ENCODE measurements at regions not wholly inside any gene's neighbourhood (a gene's known extent, or its start where the extent isn't known, plus 50 kb on each side); places are given as distances from the start of the nearest gene placed in this dataset.

DNA sequence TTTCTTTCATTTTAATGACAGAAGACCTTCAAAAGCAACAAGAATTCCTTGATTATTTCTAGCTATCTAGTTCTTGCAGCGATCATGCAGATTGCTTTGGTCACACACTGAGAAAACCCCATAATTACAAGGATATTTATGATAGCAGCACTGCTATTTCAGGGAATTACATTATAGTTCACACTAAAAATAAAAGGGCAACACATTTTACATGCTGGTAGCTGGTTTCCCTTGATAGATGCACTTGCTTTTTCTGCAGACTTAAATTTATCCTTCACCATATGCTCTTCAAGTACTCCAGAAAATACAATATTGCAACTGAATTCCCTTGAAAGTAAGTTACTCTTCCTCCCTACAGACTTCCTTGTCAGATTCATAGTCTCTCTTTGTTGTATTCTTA, 751.1 kb downstream of the CCDC85A start:
- no CpG with 5 or more reads among the region's 1 CpG for WGBS, 2 experiments (ENCODE audit: insufficient coverage in 2 of 2)
- Histone ChIP-seq H3K9me3 (ENCODE audit: control insufficient read depth, low read length) (no peaks in the 10 kb centered on the region), H3K4me1 (ENCODE audit: control insufficient read depth, insufficient read depth, low read length, poor library complexity, severe bottlenecking) (no peaks in the 10 kb centered on the region), H3K36me3 (ENCODE audit: control insufficient read depth, insufficient read depth, low read length) (no peaks in the 10 kb centered on the region), H3K27ac (ENCODE audit: low read depth, low read length, severe bottlenecking) (no peak overlapping the region), H3K4me3 (ENCODE audit: extremely low read depth, insufficient read depth, low read length, poor library complexity, severe bottlenecking) (no peak overlapping the region)

DNA sequence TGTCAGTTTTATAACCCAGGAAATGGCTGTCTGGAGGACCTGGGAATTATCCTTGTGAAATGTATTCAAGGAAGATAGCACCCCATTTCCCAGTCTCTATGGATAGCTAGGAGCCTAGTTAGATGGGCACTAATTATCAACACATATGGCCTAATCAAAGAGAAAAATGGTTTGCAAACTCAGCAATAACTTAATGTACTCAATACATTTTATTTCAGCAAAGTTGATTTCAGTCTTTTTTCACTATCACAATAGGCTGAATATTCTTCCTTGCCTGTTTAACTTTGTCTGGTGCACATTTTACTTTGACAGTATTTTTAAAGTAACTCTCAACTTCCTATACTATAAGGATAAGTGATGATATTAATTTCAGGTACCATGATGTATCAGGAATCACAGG, 756.3 kb downstream of the CCDC85A start:
- Histone ChIP-seq H3K36me3 (ENCODE audit: control insufficient read depth, insufficient read depth, low read length) (no peaks in the 10 kb centered on the region), H3K9me3 (ENCODE audit: control insufficient read depth, low read length) (no peaks in the 10 kb centered on the region), H3K4me3 (ENCODE audit: extremely low read depth, insufficient read depth, low read length, poor library complexity, severe bottlenecking) (no peak overlapping the region), H3K27ac (ENCODE audit: low read depth, low read length, severe bottlenecking) (no peak overlapping the region), H3K4me1 (ENCODE audit: control insufficient read depth, insufficient read depth, low read length, poor library complexity, severe bottlenecking) (no peaks in the 10 kb centered on the region)

DNA sequence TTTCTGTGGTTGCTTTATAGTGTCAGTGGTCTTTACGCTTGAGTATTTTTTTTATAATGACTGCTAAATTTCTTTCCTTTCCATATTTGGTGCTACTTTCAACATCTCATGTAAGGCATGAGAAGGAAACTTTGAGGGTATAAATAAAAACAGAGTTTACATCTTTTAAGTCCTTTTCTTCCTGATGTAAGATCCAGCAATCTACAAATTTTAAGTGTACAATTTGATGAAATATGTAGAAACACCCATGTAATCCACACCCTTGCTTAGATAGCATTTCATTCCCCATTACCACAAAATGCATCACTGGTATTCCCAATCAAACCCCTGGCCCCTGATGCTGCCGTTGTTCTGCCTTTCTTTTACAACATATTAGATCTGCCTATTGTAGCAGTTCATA, 769.1 kb downstream of the CCDC85A start:
- no peaks in the 10 kb centered on the region for H3K4me1 ChIP-seq (ENCODE audit: control insufficient read depth, insufficient read depth, low read length, poor library complexity, severe bottlenecking)
- H3K36me3 ChIP-seq (ENCODE audit: control insufficient read depth, insufficient read depth, low read length): no peaks in the 10 kb centered on the region
- no CpG with 5 or more reads among the region's 2 CpGs for WGBS, 2 experiments (ENCODE audit: insufficient coverage in 2 of 2)
- no peak overlapping the region for H3K4me3 ChIP-seq (ENCODE audit: extremely low read depth, insufficient read depth, low read length, poor library complexity, severe bottlenecking)
- H3K9me3 ChIP-seq (ENCODE audit: control insufficient read depth, low read length): peaks cover 6% of the 10 kb centered on the region
- H3K27ac ChIP-seq (ENCODE audit: low read depth, low read length, severe bottlenecking): no peak overlapping the region

DNA sequence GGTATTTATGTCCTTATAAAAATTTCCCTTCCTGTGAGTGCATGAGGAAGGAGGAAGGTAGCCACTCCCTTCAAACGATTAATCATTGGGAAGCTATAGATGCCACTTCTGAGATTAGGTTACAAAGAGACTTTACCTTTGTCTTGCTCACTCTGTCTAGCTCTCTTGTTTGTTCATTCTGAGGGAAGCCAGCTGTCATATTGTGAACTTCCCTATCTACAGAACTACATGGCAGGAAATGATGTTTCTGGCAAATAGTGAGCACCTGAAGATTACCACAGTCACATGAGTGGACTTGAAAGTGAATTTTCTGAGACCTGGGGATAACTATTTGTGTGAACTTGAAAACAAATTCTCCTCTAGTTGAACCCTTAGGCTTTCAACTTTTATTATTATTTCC, 776.8 kb downstream of the CCDC85A start:
- no peaks in the 10 kb centered on the region for H3K36me3 ChIP-seq (ENCODE audit: control insufficient read depth, insufficient read depth, low read length)
- 83% methylated on average over 1 of the region's 1 CpG; no CpG with 5 or more reads in 1 of the 2 experiments for WGBS, 2 experiments (ENCODE audit: insufficient coverage in 2 of 2)
- H3K9me3 ChIP-seq (ENCODE audit: control insufficient read depth, low read length): no peaks in the 10 kb centered on the region
- H3K27ac ChIP-seq (ENCODE audit: low read depth, low read length, severe bottlenecking): no peak overlapping the region
- no peak overlapping the region for H3K4me3 ChIP-seq (ENCODE audit: extremely low read depth, insufficient read depth, low read length, poor library complexity, severe bottlenecking)
- no peaks in the 10 kb centered on the region for H3K4me1 ChIP-seq (ENCODE audit: control insufficient read depth, insufficient read depth, low read length, poor library complexity, severe bottlenecking)

DNA sequence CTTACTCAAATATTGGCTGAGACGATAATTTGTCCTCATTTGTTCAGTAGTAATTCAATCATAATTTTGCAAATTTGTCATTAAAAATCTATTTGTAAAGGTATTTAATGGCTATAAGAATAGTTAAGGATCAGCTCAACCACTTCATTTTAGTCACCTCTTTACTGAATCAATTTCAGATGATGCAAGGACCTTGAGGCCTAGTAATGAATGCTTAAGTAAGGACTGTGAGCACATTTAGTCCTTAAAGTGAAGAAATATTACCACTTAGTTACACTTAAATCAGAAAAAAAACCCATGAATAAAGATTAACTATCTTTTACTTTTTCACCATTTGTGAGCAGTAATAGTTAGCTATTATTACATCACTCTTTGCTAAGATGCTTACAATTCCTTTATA, 778.9 kb downstream of the CCDC85A start:
- no peaks in the 10 kb centered on the region for H3K9me3 ChIP-seq (ENCODE audit: control insufficient read depth, low read length)
- no peak overlapping the region for H3K27ac ChIP-seq (ENCODE audit: low read depth, low read length, severe bottlenecking)
- no CpG with 5 or more reads among the region's 1 CpG for WGBS, 2 experiments (ENCODE audit: insufficient coverage in 2 of 2)
- no peaks in the 10 kb centered on the region for H3K36me3 ChIP-seq (ENCODE audit: control insufficient read depth, insufficient read depth, low read length)
- H3K4me3 ChIP-seq (ENCODE audit: extremely low read depth, insufficient read depth, low read length, poor library complexity, severe bottlenecking): no peak overlapping the region
- H3K4me1 ChIP-seq (ENCODE audit: control insufficient read depth, insufficient read depth, low read length, poor library complexity, severe bottlenecking): no peaks in the 10 kb centered on the region

DNA sequence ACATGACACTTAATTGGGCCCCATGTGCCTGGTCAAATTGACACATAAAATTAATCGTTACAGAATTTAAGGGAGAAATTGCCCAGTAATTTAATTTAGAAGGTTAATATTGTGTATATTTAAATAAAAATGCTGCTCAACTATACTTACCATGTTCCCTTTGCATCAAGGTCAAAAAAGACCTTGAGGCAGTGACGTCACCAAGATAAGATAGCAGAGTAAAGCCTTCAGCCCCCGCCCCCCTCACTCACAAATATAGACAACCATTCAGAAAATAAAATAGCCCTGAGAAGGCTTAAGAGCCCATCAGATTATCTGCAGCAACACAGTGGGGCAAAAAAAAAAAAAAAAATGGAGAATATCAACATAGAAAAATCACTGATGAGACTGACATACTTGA, 785.7 kb downstream of the CCDC85A start:
- Histone ChIP-seq H3K4me1 (ENCODE audit: control insufficient read depth, insufficient read depth, low read length, poor library complexity, severe bottlenecking) (no peaks in the 10 kb centered on the region), H3K4me3 (ENCODE audit: extremely low read depth, insufficient read depth, low read length, poor library complexity, severe bottlenecking) (no peak overlapping the region), H3K36me3 (ENCODE audit: control insufficient read depth, insufficient read depth, low read length) (no peaks in the 10 kb centered on the region), H3K27ac (ENCODE audit: low read depth, low read length, severe bottlenecking) (no peak overlapping the region), H3K9me3 (ENCODE audit: control insufficient read depth, low read length) (no peaks in the 10 kb centered on the region)
- WGBS, 2 experiments (ENCODE audit: insufficient coverage in 2 of 2): 100% methylated on average over 1 of the region's 3 CpGs; no CpG with 5 or more reads in 1 of the 2 experiments

DNA sequence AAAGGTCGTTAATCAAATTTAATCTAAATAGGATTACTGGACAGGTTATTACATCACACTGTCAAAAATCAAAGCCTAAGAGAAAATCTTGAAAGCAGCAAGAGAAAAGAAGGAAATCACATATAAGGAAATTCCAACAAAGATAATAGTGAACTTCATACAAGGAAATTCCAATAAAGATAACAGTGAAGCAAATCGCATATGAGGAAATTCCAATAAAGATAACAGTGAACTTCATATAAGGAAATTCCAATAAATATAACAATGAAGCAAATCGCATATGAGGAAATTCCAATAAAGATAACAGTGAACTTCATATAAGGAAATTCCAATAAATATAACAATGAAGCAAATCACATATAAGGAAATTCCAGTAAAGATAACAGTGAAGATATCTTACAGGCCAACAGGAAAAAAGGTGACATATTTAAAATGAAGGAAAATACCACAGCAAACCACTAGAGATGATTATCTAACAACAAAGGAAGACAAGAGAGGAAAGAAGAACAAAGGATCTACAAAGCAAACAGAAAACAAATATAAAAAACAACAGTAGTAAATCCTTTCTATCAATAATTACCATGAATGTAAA, 787.7 kb downstream of the CCDC85A start:
- WGBS, 2 experiments (ENCODE audit: insufficient coverage in 2 of 2): no CpG with 5 or more reads among the region's 3 CpGs
- H3K4me3 ChIP-seq (ENCODE audit: extremely low read depth, insufficient read depth, low read length, poor library complexity, severe bottlenecking): no peak overlapping the region
- H3K36me3 ChIP-seq (ENCODE audit: control insufficient read depth, insufficient read depth, low read length): no peaks in the 10 kb centered on the region
- H3K9me3 ChIP-seq (ENCODE audit: control insufficient read depth, low read length): no peaks in the 10 kb centered on the region
- H3K27ac ChIP-seq (ENCODE audit: low read depth, low read length, severe bottlenecking): no peak overlapping the region
- no peaks in the 10 kb centered on the region for H3K4me1 ChIP-seq (ENCODE audit: control insufficient read depth, insufficient read depth, low read length, poor library complexity, severe bottlenecking)

DNA sequence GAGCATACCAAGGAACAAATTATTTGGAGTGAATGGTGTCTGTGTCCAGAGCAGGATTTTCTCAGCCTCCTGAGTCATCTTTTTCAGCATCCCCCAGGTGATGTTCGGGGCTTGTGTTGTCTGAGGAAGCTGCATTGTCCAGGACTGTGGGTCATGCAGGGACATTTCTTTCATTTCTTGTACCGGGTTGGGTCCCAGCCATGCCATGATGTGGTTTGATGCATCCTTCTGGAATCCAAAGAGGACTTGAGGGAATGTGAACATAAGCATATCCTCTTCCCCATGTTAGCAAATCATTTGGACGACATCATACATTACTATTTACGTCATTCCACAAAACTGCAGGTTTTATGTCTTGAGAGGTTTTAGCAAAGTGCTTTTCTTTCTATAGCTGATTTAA, 797.8 kb downstream of the CCDC85A start:
- H3K4me3 ChIP-seq (ENCODE audit: extremely low read depth, insufficient read depth, low read length, poor library complexity, severe bottlenecking): no peak overlapping the region
- no peaks in the 10 kb centered on the region for H3K9me3 ChIP-seq (ENCODE audit: control insufficient read depth, low read length)
- H3K36me3 ChIP-seq (ENCODE audit: control insufficient read depth, insufficient read depth, low read length): no peaks in the 10 kb centered on the region
- no peak overlapping the region for H3K27ac ChIP-seq (ENCODE audit: low read depth, low read length, severe bottlenecking)
- no peaks in the 10 kb centered on the region for H3K4me1 ChIP-seq (ENCODE audit: control insufficient read depth, insufficient read depth, low read length, poor library complexity, severe bottlenecking)
- 88 to 100% methylated on average over 1 to 2 of the region's 4 CpGs for WGBS, 2 experiments (ENCODE audit: insufficient coverage in 2 of 2)

DNA sequence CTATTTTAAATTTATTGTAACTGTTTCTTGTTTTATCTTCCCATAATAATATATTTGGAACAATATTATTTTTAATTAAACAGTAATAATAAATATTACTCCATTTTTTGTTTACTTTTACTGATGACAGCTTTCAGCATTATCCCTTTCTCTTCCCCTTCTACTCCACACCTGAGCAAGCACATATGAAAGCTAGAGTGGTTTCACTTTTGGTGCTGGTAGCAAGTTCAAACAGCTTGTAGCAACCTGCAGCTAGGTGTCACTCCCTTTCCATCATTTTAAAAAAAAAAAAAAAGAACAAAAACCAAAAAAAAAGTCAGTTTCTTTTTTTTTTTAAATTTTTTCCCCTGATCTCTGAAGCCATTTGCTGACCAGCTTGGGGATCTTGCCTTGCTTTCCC, 801.8 kb downstream of the CCDC85A start:
- H3K27ac ChIP-seq (ENCODE audit: low read depth, low read length, severe bottlenecking): no peak overlapping the region
- H3K4me1 ChIP-seq (ENCODE audit: control insufficient read depth, insufficient read depth, low read length, poor library complexity, severe bottlenecking): no peaks in the 10 kb centered on the region
- no peaks in the 10 kb centered on the region for H3K9me3 ChIP-seq (ENCODE audit: control insufficient read depth, low read length)
- no peak overlapping the region for H3K4me3 ChIP-seq (ENCODE audit: extremely low read depth, insufficient read depth, low read length, poor library complexity, severe bottlenecking)
- no peaks in the 10 kb centered on the region for H3K36me3 ChIP-seq (ENCODE audit: control insufficient read depth, insufficient read depth, low read length)

DNA sequence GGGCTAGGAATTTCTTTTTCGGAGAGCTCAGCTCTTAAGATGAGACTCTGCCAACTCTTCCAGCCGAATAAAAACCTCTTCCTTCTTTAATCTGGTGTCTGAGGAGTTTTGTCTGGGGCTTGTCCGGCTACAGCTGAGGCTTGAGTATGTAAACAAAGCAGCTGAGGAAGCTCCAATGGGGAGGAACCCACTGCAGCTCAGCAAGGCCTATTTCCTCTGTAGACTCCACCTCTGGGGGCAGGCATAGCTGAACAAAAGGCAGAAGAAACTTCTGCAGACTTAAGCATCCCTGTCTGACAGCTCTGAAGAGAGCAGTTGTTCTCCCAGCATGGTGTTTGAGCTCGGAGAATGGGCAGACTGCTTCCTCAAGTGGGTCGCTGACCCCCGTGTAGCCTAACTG, 838.7 kb downstream of the CCDC85A start:
- Histone ChIP-seq H3K4me1 (ENCODE audit: control insufficient read depth, insufficient read depth, low read length, poor library complexity, severe bottlenecking) (no peaks in the 10 kb centered on the region), H3K9me3 (ENCODE audit: control insufficient read depth, low read length) (no peaks in the 10 kb centered on the region), H3K27ac (ENCODE audit: low read depth, low read length, severe bottlenecking) (no peak overlapping the region), H3K4me3 (ENCODE audit: extremely low read depth, insufficient read depth, low read length, poor library complexity, severe bottlenecking) (no peak overlapping the region), H3K36me3 (ENCODE audit: control insufficient read depth, insufficient read depth, low read length) (no peaks in the 10 kb centered on the region)
- 83 to 84% methylated on average over 3 to 4 of the region's 6 CpGs for WGBS, 2 experiments (ENCODE audit: insufficient coverage in 2 of 2)

DNA sequence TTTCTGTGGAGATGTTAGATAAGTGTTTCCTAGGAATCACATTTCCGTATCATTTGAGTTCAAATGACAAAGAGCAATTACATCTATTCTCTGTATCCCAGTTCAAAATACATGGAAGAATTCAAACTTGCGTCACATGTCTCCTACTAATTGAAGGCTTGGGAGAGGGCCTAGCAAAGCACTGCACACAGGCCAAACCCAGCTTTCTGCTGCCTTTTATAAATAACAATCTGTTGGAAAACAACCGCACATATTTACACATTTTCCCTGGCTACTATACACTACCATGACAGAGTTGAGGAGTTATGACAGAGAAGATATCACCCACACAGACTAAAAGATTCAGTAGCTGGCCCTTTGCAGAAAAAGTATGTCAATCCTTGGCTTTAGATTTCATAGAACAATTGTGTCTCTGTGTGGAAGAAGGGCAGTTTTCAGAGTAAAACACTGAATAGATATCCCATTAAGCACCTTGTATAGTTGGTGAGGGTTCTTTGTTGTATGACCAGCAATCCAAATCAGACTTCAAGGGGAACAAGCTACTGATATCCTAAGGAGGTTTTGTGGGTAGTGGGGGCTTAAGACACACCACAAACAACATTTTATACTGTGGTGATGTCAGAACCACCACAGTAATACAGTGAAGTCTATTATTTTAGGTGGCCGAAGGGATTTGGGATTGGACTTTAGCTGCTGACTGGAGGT, 861.3 kb downstream of the CCDC85A start:
- WGBS, 2 experiments (ENCODE audit: insufficient coverage in 2 of 2): 86% methylated on average over 2 of the region's 4 CpGs; no CpG with 5 or more reads in 1 of the 2 experiments

More for the DNA sequence above, 861.3 kb downstream of the CCDC85A start:
- H3K9me3 ChIP-seq (ENCODE audit: control insufficient read depth, low read length): no peaks in the 10 kb centered on the region
- no peaks in the 10 kb centered on the region for H3K36me3 ChIP-seq (ENCODE audit: control insufficient read depth, insufficient read depth, low read length)
- no peaks in the 10 kb centered on the region for H3K4me1 ChIP-seq (ENCODE audit: control insufficient read depth, insufficient read depth, low read length, poor library complexity, severe bottlenecking)
- H3K4me3 ChIP-seq (ENCODE audit: extremely low read depth, insufficient read depth, low read length, poor library complexity, severe bottlenecking): no peak overlapping the region
- H3K27ac ChIP-seq (ENCODE audit: low read depth, low read length, severe bottlenecking): no peak overlapping the region

All from mesodermal cell (in vitro differentiated cells).